ENCODE measurements at regions not wholly inside any gene's neighbourhood (a gene's known extent, or its start where the extent isn't known, plus 50 kb on each side); places are given as distances from the start of the nearest gene placed in this dataset.

DNA sequence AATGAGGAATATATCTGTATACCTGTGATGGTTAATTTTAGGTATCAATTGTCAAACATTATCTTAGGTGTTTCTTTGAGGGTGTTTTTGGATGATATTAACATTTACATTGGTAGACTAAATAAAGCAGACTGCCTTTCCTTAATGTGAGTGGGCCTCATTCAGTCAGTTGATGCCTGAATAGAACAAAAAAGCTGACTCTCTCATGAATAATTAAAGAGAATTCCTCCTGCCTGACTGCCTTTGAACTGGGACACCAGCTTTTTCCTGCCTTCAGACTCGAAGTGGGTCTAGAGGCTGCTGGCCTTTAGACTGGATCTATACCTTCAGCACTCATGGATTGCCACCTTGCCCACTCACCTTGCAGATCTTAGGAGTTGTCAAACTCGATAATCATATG, 117.9 kb upstream of the TMEM168 start:
- no peak overlapping the region for H3K4me3 ChIP-seq
- no peak overlapping the region for H3K27ac ChIP-seq
- H3K4me1 ChIP-seq: no peaks in the 10 kb centered on the region
- peaks cover 0 to 50% (median 0%) of the 10 kb centered on the region in 3 donors for H3K36me3 ChIP-seq
- no peak for DNase-seq
- WGBS, 2 donors: 86 to 100% methylated on average over 2 of the region's 2 CpGs
- intact Hi-C loops (cut with DNase I): no loop called here
- peaks cover 0 to 21% (median 5%) of the 10 kb centered on the region in 3 donors for H3K9me3 ChIP-seq
- TF ChIP-seq CTCF (IDR thresholded peaks at IDR 0.05): no peak
- TF ChIP-seq POLR2A (IDR thresholded peaks at IDR 0.05): no peak
- H3K27me3 ChIP-seq: no peaks in the 10 kb centered on the region

DNA sequence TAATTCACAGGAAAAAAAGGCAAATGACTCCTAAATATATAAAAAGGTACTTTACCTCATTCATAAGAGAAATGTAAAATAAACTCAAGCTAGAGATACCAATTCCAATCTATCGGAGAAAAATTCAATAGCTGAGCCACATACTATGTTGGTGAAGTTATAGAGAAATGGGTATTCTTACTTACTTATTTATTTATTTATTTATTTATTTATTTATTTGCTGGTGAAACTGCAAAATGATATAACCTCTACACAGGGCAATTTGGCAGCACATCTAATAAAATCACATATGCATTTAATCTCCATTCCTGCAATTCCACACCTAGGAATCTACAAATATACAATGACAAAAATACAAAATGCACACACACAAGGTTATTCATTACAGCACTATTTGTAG, 117.5 kb upstream of the TMEM168 start:
- no peak for DNase-seq
- no peaks in the 10 kb centered on the region for H3K4me1 ChIP-seq
- TF ChIP-seq CTCF (IDR thresholded peaks at IDR 0.05): no peak
- WGBS, 2 donors: 97 to 100% methylated on average over 1 of the region's 1 CpG
- peaks cover 0 to 46% (median 0%) of the 10 kb centered on the region in 3 donors for H3K36me3 ChIP-seq
- no peaks in the 10 kb centered on the region for H3K27me3 ChIP-seq
- intact Hi-C loops (cut with DNase I): no loop called here
- peaks cover 0 to 21% (median 5%) of the 10 kb centered on the region in 3 donors for H3K9me3 ChIP-seq
- H3K4me3 ChIP-seq: no peak overlapping the region
- H3K27ac ChIP-seq: no peak overlapping the region

- H3K9me3 ChIP-seq: peaks cover 0 to 21% (median 5%) of the 10 kb centered on the region in 3 donors
- no peak overlapping the region for H3K4me3 ChIP-seq
- DNase-seq: no peak
- no peaks in the 10 kb centered on the region for H3K4me1 ChIP-seq
- TF ChIP-seq CTCF (IDR thresholded peaks at IDR 0.05): no peak
- no peak for TF ChIP-seq POLR2A (IDR thresholded peaks at IDR 0.05)
- no peak overlapping the region for H3K27ac ChIP-seq
- peaks cover 0 to 28% (median 0%) of the 10 kb centered on the region in 3 donors for H3K36me3 ChIP-seq
- intact Hi-C loops (cut with DNase I): no loop called here
- no peaks in the 10 kb centered on the region for H3K27me3 ChIP-seq
Measured at GRCh38 chr7:112905950-112906349, 115.8 kb upstream of the TMEM168 start.

GRCh38 chr7:112905413-112905812, 115.2 kb upstream of the TMEM168 start:
- Histone ChIP-seq H3K9me3 (peaks cover 0 to 21% (median 5%) of the 10 kb centered on the region in 3 donors), H3K4me3 (no peak overlapping the region), H3K4me1 (no peaks in the 10 kb centered on the region), H3K27ac (no peak overlapping the region), H3K36me3 (peaks cover 0 to 23% (median 0%) of the 10 kb centered on the region in 3 donors), H3K27me3 (no peaks in the 10 kb centered on the region)
- DNase-seq: no peak
- intact Hi-C loops (cut with DNase I): no loop called here
- TF ChIP-seq POLR2A (IDR thresholded peaks at IDR 0.05) (no peak), CTCF (IDR thresholded peaks at IDR 0.05) (no peak)

GRCh38 chr7:112898432-112899290, 108.5 kb upstream of the TMEM168 start:
- Histone ChIP-seq H3K4me3 (no peak overlapping the region), H3K4me1 (no peaks in the 10 kb centered on the region), H3K9me3 (no peaks in the 10 kb centered on the region), H3K27me3 (no peaks in the 10 kb centered on the region), H3K27ac (no peak overlapping the region), H3K36me3 (peaks cover 0 to 13% (median 5%) of the 10 kb centered on the region in 3 donors)
- DNase-seq: no peak
- intact Hi-C loops (cut with DNase I): loop anchor here (10.0 kb wide), 1 partner anchor 344 kb away; no protein-coding TSS in a partner anchor
- TF ChIP-seq POLR2A (IDR thresholded peaks at IDR 0.05) (no peak), CTCF (IDR thresholded peaks at IDR 0.05) (peak in 5 of 6 experiments; percentile 49 to 83 (median 59))

Measured in esophagus squamous epithelium (tissue), 5 donors.